HG02852 (cell line): ENCODE measurements at regions not wholly inside any gene's neighbourhood (a gene's known extent, or its start where the extent isn't known, plus 50 kb on each side); places are given as distances from the start of the nearest gene placed in this dataset.

Experiments
- ATAC-seq: cut with Tn5 transposase; IDR thresholded peaks from one replicate; pipeline ENCODE4 v1.9.1; 2021; ENCODE audit warnings: mild to moderate bottlenecking, moderate library complexity; ENCODE audit not compliant: unreplicated experiment

- ATAC-seq = no peak
These were observed 660.0 kb upstream of the TMEFF2 start for GRCh38 chr2:192854706-192855105.

- no peak for ATAC-seq
These were observed 659.3 kb upstream of the TMEFF2 start for GRCh38 chr2:192854031-192854430.

GRCh38 chr2:192828947-192829346 is 634.2 kb upstream of the TMEFF2 start:
- no peak for ATAC-seq

- no peak for ATAC-seq
These were observed 633.4 kb upstream of the TMEFF2 start for GRCh38 chr2:192828175-192828574.

- no peak for ATAC-seq
These were observed 633.0 kb upstream of the TMEFF2 start for GRCh38 chr2:192827735-192828134.

GRCh38 chr2:192814376-192814775 is 619.6 kb upstream of the TMEFF2 start:
- ATAC-seq = no peak

GRCh38 chr2:192813341-192813740 is 618.6 kb upstream of the TMEFF2 start:
- ATAC-seq = no peak

- no peak for ATAC-seq
These were observed 614.4 kb upstream of the TMEFF2 start for GRCh38 chr2:192809173-192809572.

GRCh38 chr2:192783643-192784042 is 588.9 kb upstream of the TMEFF2 start:
- ATAC-seq = no peak

GRCh38 chr2:192775459-192776262 is 580.9 kb upstream of the TMEFF2 start:
- no peak for ATAC-seq

- ATAC-seq = no peak
These were observed 580.3 kb upstream of the TMEFF2 start for GRCh38 chr2:192775011-192775410.

GRCh38 chr2:192773044-192773443 is 578.3 kb upstream of the TMEFF2 start:
- no peak for ATAC-seq

- ATAC-seq = no peak
These were observed 555.0 kb upstream of the TMEFF2 start for GRCh38 chr2:192749611-192750200.

GRCh38 chr2:192741889-192742288 is 547.2 kb upstream of the TMEFF2 start:
- no peak for ATAC-seq

- no peak for ATAC-seq
These were observed 540.7 kb upstream of the TMEFF2 start for GRCh38 chr2:192735447-192735846.

GRCh38 chr2:192729369-192729768 is 534.6 kb upstream of the TMEFF2 start:
- ATAC-seq = no peak

- no peak for ATAC-seq
These were observed 531.3 kb upstream of the TMEFF2 start for GRCh38 chr2:192725991-192726390.

GRCh38 chr2:192719629-192720028 is 524.9 kb upstream of the TMEFF2 start:
- ATAC-seq = no peak

- ATAC-seq = no peak
These were observed 523.6 kb upstream of the TMEFF2 start for GRCh38 chr2:192718340-192718739.

- ATAC-seq = no peak
These were observed 506.2 kb upstream of the TMEFF2 start for GRCh38 chr2:192700934-192701333.

- ATAC-seq = no peak
These were observed 503.1 kb upstream of the TMEFF2 start for GRCh38 chr2:192697880-192698279.

GRCh38 chr2:192696857-192697256 is 502.1 kb upstream of the TMEFF2 start:
- ATAC-seq = no peak

- ATAC-seq = no peak
These were observed 492.3 kb upstream of the TMEFF2 start for GRCh38 chr2:192687015-192687414.
